Anterior cingulate cortex (tissue), 58 donors: ENCODE measurements at regions not wholly inside any gene's neighbourhood (a gene's known extent, or its start where the extent isn't known, plus 50 kb on each side); places are given as distances from the start of the nearest gene placed in this dataset.

Experiments
- DNase-seq, 58 donors: peaks; one replicate each; lab custom pipeline; 2025; lab: John Stamatoyannopoulos, UW

DNA sequence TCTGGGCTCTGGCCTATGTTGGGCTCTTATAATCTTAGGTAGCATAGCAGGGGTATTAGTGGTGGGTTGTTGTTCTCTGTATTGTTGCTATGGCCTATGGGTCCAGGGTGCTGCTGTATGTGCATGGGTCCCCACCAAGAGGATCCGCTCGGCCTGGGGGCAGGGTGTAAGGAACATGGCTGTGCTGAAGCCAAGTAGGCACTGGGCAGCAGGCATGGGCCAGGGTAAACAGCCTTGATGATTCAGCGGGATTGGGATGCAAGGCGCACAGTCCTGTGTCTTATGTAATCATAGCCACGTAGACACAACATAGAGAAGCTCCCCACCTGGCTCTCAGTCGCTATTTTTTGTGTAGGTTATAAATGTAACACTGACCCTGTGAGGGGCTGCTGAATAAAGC lies 306.9 kb downstream of the ZPLD1 start:
- DNase-seq: no peak

DNA sequence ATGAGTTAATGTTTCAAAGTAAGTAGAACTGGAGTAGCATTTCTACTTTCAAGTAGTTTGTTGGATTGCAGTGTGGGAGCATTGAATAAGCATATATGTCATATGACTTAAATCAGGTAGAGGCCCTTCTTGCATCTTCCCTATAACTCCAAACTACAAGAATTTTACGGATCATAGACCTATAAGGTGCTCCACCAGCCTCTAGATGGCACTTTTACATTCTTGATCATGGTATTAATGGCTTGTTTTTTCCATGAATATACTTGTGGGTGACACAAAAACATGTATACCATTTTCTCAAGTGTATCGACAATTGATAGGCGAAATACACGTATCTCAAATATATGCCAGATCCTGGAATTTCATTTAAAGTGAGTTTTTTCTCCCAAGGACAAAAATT lies 311.1 kb downstream of the ZPLD1 start:
- no peak for DNase-seq

DNA sequence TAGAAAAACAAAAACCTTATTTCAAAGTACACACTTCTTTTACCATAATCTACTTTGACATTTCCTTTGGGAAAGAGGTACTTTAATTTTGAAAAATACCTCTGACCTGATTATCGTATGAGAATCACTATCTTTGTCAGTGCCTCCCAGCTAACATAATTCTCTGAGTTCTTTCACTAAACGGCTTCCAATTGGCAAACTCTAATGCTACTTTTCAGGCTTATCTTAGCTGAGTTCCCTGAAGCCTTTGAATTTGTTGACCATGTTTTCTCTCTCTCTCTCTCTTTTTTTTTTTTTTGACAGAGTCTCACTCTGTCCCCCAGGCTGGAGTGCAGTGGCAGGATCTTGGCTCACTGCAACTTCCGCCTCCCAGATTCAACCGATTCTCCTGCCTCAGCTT lies 312.8 kb downstream of the ZPLD1 start:
- no peak for DNase-seq

DNA sequence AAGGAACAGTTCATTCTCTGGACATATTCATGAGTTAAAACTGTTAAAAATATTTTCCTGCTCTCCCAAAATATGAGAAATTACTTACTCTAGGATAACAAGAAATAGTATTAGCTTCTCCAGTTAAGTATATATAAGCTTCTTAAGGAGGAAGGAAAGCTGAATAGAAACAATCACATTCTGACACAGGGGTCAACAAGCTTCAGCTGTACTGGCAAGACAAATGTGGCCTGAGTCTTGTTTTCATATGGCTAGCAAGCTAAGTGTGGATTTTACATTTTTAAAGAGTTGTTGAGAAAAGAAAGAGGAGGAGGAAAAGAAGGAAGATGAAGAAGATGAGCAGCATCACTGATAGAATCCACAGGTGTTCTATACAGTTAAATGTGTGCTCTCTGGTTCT lies 313.8 kb downstream of the ZPLD1 start:
- no peak for DNase-seq

DNA sequence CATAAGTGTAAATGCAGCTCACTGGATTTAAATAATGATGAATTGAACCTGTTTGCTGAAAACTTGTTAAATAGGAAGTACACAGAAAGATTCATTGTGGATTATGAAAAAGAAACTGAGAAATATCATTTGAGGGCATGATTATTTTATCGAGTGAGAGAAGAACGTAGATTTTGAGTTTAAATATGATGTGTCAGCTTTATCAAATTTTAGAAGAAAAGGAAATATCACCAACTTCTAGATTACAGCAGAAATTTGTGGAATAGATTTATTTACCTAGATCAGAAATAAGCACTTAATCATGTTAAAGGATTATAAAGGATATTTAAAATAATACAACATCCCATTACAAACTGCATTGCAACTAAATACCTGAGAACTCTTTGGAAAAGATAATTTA lies 315.5 kb downstream of the ZPLD1 start:
- DNase-seq: no peak

DNA sequence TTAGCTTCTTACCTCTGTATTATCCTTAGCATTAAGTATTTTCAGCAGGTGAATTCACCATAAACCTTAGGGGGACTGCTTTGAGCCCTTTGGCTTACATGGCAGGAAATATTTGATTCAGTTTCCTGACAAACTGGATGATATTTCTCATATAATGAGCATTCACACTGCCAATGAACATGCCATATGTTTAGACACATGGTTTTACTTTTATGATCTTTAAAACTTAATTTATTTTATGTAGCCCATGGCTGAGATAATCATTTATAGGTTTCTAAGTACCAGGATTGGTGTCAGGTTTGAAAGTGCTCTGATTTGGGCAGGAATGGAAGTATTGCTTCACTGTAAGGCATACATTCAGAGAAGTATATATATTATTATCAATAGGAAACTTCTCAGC lies 319.1 kb downstream of the ZPLD1 start:
- DNase-seq: no peak

DNA sequence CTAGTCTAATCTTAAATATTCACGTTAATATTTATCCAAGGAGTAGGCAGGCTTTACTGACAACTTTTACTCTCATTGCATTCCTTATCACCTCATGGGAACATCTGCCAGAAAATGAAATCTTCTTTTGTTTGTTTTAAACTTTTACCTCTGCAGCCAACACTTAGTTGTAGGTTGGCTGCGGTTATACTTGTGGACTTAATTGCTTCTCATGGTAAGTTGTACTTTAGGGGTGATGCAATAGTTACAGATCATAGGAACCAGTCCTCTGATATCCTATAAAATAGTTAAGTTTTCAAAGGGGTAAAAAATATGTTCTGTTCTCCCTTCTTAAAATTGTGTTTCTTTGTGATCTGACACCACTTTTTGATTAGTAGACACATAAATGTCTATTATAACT lies 321.9 kb downstream of the ZPLD1 start:
- no peak for DNase-seq

DNA sequence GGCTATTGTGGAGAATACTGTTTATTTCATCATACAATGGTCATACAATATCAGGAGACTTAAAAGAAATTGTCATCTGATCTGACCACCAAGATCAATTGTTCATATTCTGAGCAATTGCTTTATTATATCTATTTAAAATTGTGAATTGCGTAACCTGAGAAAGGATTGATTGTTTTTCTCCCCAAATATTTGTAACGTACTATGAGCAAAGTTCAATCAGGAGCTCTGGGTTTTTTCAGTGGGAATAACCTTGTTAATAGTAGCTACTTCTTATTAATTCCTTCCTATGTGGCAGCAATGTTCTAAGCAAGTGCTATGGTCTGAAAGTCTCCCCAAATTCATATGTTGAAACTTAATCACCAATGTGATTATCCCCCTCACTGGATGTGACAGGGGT lies 323.1 kb downstream of the ZPLD1 start:
- DNase-seq: no peak

DNA sequence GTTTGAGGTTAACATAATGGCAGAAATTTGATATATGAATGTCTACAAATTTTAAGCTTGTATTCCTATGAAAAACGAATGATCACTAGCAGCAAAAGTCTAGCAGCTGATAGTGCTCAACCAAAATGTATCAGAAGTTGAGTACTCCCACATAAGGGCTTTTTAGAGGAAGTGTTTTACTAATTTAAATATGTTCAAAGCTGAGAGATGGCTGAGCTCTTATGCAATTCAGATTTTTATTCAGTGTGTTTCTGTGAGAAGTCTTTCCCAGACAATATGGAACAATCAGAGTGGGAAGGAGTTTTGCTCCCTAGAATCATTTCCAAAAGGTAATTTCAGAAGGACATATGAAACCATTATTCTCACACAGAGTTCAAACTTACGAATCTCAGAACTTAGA lies 327.0 kb downstream of the ZPLD1 start:
- DNase-seq: no peak

DNA sequence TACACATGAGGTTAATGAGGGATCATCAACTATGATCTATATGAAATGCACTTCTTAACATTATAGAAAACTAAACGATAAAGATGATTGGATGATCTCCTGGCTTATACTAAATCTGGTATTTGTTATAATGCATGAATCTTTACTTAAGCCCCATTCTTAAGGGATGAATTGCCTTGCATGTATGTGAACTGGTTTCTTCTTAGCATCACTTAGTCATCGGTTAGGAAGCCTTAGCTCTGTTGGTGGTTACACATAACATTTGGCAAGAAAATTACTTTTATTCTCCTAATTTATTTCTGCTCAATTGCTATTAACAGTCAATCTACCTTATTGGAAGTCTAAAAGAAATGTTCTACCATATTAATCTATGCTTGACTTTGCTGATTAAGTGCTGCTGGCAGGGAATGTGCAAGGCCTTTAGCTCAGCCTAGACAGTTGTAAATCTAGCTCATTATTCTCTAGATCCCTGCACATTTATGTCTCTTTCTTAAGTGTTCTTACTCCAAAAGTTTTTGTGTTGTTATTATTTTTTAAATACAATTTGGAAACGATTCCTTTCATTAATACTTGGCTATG lies 356.0 kb downstream of the ZPLD1 start:
- DNase-seq: no peak

DNA sequence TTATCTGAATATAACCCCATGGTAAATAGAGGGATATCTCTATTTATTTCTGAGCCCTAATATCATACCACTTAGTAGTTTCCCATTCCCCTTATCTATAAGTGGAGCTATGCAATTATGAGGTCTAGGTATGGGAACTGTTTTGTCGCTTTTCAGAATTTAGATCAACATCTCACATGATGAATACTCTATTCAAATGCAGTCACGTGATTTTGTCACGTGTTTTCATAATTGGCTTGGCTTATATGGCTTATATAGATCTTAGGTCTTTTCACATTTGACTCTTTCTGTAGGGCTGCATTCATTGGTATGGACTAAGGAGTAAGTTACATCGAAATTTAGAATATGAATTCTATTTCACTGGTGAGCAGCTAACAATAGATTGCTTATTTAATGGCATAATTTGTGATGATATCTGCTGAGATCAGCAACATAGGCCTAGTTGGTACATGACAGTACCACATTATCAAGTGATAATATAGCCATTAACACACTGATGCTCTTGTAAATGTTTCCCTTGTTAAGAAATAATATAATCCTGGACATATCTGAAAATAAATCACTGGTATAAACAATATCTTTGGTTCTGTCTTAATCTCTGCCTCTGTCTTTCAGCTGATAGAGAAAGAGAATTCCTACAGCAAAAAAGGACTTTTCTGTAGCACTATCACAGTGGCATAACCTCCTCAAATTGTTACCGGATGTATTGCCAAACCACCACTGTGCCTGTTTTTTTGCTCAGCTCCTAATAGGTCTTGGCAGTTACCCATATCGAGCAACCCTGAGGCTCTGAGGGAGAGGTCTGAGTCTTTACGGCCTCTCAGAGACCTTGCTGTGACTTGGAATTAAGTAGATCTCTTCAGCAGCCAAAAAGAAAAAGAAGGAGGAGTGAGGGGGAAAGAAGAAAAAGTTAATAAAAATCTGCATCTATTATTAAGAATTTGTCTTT lies 357.1 kb downstream of the ZPLD1 start:
- DNase-seq: no peak

DNA sequence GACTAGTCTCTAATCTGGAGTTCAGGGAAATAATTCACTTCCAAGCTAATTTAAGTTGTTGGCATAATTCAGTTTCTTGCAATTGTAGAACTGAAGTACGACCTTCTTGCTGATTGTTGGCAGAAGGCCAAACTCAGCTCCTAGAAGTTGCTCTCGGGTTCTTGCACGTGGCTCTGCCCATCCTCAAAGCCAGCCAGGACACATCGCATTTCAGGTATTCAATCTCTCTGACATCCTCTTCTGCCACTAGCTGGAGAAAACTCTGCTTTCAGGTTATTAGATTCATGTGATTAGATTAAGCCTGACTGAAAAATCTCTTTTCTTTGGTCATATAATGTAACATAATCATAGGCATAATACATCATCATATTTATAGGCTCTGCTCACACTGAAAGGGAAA lies 362.0 kb downstream of the ZPLD1 start:
- DNase-seq: no peak

DNA sequence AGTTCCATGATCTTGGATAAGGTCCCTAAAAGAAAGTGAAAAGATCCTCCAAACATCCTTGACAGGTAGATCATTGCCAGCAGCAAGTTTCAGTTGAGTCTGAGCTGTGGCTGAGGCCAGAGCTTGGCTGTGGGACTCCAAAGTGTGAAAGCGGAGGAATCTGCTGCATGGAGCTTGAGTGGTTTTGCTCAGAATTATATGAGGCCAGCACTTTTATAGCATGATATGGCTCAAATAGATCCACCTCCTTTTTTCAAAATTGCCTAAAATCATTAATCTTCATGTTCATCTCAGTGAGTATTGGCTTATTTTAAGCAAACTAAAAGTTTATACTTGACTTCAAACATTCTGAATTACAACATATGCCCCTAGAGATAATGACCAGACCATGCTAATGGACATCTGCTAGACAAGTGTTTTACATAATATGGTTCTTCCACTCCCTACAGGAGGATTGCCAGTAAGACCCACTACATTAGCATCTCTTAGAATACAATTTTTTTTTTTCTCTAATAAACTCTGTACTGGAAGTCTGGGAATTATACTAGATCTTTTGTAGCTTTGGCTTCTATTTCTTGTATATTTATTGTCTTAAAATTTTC lies 368.1 kb downstream of the ZPLD1 start:
- DNase-seq: no peak

DNA sequence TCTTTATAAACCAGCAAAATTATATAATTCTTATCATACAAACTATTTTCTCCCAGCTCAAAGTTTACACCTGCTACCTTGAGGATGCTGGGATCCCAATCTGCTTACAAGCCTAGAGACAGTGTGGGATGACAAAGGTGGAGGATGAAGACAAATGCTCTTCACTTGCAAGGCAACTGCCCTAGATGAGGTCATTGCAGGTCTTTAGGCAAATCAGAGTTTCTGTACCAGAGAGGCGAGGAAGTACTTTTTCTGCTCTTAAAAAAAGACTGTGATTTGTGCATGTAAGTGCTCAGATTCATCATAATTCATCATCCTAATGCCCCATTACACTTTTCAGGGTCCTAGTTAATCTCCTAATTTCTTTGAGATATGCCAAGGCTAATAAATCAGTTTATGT lies 376.1 kb downstream of the ZPLD1 start:
- no peak for DNase-seq

DNA sequence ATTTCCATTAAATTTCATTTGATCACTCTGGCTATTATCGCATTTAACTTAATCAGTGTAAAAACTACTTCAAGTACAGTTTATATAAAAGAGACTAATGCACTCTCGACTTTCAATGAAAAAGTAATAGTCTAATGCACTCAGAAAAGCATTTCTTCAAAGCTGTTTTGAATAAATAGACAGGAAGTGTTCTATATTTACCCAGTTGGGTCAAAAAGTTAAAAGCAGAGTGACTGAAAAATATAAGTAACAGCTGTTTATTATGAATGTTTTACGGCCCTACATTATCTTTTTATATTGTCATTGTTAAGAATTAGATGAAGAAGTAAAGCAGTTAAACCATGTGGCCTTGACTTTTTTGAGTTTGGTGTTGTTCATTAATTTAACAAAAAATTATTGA lies 391.8 kb downstream of the ZPLD1 start:
- no peak for DNase-seq

DNA sequence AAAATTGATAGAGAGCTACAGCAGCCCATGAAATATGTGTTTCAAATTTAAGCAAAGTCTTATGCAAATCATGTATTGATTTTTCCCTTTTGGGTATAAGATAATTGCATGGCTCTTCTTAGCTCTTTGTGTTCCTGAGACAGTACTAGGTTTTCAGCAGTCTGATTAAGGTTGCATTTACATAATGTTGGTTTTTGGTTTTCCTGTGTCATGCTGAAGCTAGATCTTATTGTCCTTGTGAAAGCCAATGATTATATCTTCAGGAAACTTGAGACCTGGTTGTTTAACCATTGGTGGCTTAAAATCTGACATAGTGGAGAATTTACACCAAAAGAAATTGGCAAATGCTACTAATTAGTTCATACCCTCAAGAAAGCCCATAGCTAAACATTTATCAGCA lies 392.6 kb downstream of the ZPLD1 start:
- no peak for DNase-seq

DNA sequence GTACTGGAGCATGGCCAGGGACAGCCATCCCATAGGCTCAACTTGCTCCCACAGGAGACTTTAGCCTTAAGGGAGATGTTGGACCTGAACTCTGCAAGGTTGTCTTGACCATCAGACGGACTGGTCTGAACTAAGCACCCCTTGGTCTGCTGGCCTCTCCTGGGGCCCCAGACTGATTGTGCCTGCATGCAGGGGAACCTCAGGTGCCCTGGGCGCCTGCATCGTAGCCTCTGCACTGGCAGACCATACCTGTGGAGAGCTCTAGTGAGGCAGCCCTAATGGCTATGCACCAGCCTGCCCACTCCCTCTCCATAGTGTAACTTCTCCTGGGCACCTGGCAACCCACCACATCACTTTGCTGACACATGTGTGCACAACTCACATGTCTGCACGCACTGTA lies 395.6 kb downstream of the ZPLD1 start:
- DNase-seq: no peak

DNA sequence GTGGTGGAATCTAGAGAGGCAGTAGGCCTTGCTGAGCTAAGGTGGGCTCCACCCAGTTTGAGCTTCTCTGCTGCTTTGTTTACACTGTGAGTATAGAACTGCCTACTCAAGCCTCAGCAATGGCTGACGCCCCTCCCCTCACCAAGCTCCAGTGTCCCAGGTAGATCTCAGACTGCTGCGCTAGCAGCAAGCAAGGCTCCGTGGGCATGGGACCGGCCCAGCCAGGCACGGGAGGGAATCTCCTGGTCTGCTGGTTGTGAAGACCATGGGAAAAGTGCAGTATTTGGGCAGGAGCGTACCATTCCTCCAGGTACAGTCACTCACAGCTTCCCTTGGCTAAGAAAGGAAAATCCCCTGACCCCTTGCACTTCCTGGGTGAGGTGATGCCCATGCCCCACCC lies 407.1 kb downstream of the ZPLD1 start:
- no peak for DNase-seq

DNA sequence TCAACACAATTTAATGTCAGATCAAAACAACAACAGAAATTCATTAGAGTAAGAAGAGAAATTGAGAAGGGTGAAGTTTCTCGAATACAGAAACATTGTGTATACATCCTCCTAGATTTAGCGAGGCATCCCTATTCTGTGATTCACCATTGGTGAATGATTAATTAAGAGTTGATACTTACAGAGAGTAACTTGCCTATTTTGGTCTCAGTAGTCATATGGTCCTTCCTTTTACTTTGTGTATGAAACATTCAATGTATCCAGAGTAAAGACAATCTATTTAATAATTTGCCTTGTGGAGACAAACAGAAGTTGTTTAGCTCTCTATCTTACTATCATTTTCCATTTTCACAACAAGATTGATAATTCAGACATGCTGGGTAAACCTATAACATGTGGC lies 432.0 kb downstream of the ZPLD1 start:
- no peak for DNase-seq

DNA sequence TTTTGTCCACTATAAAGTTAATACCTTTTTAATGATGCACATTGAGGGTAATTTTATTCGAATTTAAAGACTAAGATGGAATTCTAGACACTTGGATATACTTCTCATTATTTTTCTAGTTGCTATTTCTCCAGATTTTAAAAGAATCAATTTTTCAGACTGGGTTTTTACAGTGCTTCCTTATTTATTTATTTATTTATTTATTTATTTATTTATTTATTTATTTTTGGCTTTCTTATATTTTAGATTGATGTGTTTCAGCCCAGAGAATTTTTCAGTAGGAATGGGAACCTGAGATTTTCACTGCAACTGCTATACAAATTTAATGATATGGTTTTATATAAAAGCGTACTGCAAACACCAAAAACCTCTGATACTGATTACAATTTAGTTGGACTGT lies 448.7 kb downstream of the ZPLD1 start:
- no peak for DNase-seq

DNA sequence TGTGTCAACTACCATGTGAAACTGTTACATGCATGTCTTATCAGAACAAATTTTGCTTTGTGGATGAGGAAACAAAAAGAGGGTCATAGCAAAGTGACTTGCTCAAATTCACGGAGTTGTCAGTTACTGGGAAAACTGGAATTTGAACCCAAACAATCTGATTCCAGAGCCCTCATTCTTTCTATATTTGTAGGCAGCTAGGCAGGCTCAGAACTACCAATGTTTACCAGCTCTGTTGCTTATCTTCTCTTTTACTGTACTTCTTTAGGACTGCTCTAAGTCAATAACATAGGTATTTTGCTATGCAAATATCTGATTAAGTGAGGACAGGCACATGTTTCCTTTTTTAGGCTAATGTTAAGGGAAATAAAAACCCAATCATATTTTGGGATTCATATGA lies 450.5 kb downstream of the ZPLD1 start:
- no peak for DNase-seq

DNA sequence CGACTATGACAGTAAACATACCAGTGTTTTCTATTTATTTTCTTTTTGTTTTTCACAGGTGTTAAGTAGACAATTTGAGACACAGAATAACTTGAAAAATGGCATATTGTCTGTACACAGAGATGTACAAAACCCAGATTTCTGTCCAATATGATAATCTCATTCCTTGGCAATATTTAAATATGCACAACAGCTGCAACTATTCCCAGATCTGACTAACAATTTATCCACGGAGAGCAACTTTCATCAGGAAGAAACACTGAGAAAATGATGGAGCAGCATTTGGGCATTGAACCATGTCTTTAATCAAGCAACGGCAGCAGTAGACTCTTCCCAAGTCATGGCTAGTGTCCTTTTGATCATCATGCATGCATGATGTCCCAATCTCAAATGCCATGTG lies 452.6 kb downstream of the ZPLD1 start:
- no peak for DNase-seq
